K562 (cell line): ENCODE measurements at regions not wholly inside any gene's neighbourhood (a gene's known extent, or its start where the extent isn't known, plus 50 kb on each side); places are given as distances from the start of the nearest gene placed in this dataset.

Source experiments
- GATAD2B ChIP-seq: fragments of 450-650 bp; IDR thresholded peaks from 2 replicates; pipeline ENCODE4 v1.6.1; 2017; ENCODE audit warnings: mild to moderate bottlenecking, borderline replicate concordance
- POLR2A ChIP-seq: fragments of 450-650 bp; conservative IDR thresholded peaks from 2 replicates; pipeline ENCODE4 v1.6.1; 2016
- RFX5 ChIP-seq: IDR thresholded peaks from 2 replicates; pipeline ENCODE4 v1.6.1; 2011; ENCODE audit warnings: low read depth, mild to moderate bottlenecking, improper control_type of control experiment, low read length
- SMC3 ChIP-seq: conservative IDR thresholded peaks from 2 replicates; pipeline ENCODE4 v1.6.1; 2011; ENCODE audit warnings: low read depth, low read length, improper control_type of control experiment; ENCODE audit not compliant: insufficient read depth
- ZNF12 ChIP-seq: sonication (generic); formaldehyde crosslinking; IDR thresholded peaks from 2 replicates; pipeline ENCODE4 v1.4.0; 2020; ENCODE audit warnings: mild to moderate bottlenecking, missing genetic modification reagents
- ZNF165 ChIP-seq: fragments of 250-450 bp; sonication (Bioruptor Pico); IDR thresholded peaks from 2 replicates; pipeline ENCODE4 v1.4.0; 2020; ENCODE audit warnings: borderline replicate concordance
- ZNF311 ChIP-seq: fragments of 250-450 bp; sonication (Bioruptor Pico); IDR thresholded peaks from 2 replicates; pipeline ENCODE4 v1.4.0; 2020; ENCODE audit warnings: mild to moderate bottlenecking, moderate library complexity
- ZNF707 ChIP-seq: fragments of 250-450 bp; sonication (Bioruptor Pico); conservative IDR thresholded peaks from 2 replicates; pipeline ENCODE4 v1.8.0; 2022; ENCODE audit warnings: inconsistent platforms, mild to moderate bottlenecking, moderate library complexity
- ZSCAN29 ChIP-seq: fragments of 450-650 bp; IDR thresholded peaks from 2 replicates; pipeline ENCODE4 v1.6.1; 2017
- TF ChIP-seq, protein P1 (sequence below): sonication (generic); formaldehyde crosslinking; IDR thresholded peaks from 2 replicates; pipeline ENCODE4 v1.5.0; 2020; ENCODE audit warnings: missing genetic modification reagents
- TF ChIP-seq, protein P2 (sequence below): sonication (generic); formaldehyde crosslinking; IDR thresholded peaks from 2 replicates; pipeline ENCODE4 v1.8.0; 2022; ENCODE audit warnings: missing genetic modification reagents, mild to moderate bottlenecking, borderline replicate concordance

DNA sequence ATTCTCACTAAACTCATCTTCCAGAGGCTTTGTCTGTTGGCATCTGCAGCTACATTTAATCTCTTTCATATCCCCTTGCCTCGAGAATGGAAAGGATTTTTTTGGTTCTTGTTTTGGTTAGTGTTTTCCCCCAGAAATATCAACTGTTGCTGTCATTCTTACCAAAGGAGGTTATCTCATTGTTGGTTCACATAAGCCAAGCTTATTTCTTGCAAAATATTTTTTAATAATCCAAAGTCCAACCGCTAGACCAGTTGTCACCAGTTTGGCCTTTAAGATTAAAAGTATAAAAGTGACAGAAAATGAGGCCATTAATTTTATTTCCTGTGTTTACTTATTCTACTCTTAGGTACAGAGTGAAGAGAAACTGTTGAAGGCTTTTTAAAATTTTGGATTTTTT is 66.5 kb upstream of the PROX1 start:
- TF ChIP-seq POLR2A (no peak), RFX5 (no peak), ZNF707 (CRISPR knock-in tag) (no peak), ZNF12 (CRISPR knock-in tag) (no peak), ZNF165 (CRISPR knock-in tag) (no peak), ZSCAN29 (no peak), ZNF311 (CRISPR knock-in tag) (no peak), SMC3 (no peak), GATAD2B (no peak)
- TF ChIP-seq, protein P1, sequence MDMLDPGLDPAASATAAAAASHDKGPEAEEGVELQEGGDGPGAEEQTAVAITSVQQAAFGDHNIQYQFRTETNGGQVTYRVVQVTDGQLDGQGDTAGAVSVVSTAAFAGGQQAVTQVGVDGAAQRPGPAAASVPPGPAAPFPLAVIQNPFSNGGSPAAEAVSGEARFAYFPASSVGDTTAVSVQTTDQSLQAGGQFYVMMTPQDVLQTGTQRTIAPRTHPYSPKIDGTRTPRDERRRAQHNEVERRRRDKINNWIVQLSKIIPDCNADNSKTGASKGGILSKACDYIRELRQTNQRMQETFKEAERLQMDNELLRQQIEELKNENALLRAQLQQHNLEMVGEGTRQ, result no peak
- TF ChIP-seq, protein P2, sequence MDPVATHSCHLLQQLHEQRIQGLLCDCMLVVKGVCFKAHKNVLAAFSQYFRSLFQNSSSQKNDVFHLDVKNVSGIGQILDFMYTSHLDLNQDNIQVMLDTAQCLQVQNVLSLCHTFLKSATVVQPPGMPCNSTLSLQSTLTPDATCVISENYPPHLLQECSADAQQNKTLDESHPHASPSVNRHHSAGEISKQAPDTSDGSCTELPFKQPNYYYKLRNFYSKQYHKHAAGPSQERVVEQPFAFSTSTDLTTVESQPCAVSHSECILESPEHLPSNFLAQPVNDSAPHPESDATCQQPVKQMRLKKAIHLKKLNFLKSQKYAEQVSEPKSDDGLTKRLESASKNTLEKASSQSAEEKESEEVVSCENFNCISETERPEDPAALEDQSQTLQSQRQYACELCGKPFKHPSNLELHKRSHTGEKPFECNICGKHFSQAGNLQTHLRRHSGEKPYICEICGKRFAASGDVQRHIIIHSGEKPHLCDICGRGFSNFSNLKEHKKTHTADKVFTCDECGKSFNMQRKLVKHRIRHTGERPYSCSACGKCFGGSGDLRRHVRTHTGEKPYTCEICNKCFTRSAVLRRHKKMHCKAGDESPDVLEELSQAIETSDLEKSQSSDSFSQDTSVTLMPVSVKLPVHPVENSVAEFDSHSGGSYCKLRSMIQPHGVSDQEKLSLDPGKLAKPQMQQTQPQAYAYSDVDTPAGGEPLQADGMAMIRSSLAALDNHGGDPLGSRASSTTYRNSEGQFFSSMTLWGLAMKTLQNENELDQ (CRISPR knock-in tag), result no peak
